Suprapubic skin (tissue), 4 donors: ENCODE measurements at regions not wholly inside any gene's neighbourhood (a gene's known extent, or its start where the extent isn't known, plus 50 kb on each side); places are given as distances from the start of the nearest gene placed in this dataset.

Experiments used
- EP300 ChIP-seq: sonication (generic); formaldehyde crosslinking; IDR thresholded peaks from one replicate; pipeline ENCODE4 v1.6.1; 2017; ENCODE audit warnings: antibody characterized with exemption
- POLR2A ChIP-seq, 2 donors: fragments of 450-650 bp; IDR thresholded peaks; one replicate each; pipeline ENCODE4 v1.6.1; 2017; ENCODE audit warnings: antibody characterized with exemption in 2 of 2, mild to moderate bottlenecking in 2 of 2, moderate library complexity in 2 of 2
- POLR2AphosphoS5 ChIP-seq, 3 donors: sonication (generic); formaldehyde crosslinking; IDR thresholded peaks; one replicate each; pipeline ENCODE4 v1.6.1; 2017; ENCODE audit warnings: antibody characterized with exemption in 3 of 3
- TF ChIP-seq, protein P1 (sequence below), 2 donors: fragments of 200-600 bp in 1 of 2; fragments of 450-650 bp in 1 of 2; sonication (generic) in 1 of 2; IDR thresholded peaks; one replicate each; pipeline ENCODE4 v1.5.1; 2016 to 2019; ENCODE audit warnings: antibody characterized with exemption in 2 of 2, mild to moderate bottlenecking in 1 of 2, moderate library complexity in 1 of 2

DNA sequence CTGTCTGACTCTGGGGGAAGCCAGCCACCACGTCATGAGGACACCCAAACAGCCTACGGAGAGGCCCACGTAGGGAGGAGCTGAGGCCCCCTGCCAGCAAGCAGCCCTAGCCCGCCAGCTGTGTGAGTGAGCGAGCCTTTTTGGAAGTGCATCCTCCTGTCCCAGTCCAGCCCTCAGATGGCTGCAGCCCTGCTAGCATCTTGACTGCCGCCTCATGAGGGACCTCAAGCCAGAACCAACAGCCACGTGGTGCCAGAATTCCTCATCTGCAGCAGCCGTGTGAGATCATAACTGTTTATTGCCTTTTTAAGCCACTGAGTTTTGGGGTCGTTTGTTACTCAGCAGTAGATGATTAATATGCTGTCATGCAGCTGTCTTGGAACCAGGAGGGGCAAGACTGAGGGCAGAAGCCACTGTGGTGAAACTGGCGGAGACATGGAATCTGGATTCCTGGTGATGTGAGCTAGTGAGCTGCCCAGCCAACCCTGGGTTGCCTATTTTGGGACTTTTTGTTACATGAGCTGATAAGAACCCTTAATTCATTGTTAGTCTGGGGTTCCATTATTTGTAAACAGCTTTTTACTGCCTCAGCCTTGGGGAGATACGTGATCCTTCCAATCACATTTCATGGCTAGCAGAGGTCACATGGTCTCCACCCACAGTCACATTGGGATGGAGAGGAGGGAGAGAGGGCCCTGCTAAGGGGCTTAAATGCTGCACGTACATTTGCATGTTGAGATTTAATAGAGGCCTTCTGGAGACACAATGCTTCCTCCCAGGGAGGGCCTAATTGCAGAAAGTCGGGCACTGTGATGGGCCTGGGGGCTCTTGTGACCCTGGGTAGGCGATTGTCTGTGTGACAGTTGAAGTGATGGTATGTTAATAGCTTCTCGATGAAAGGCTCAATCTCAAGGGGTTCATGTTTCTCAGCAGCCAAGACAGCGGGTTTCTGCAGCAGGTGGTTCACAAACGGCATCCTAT lies 73.8 kb downstream of the RPLP1 start:
- TF ChIP-seq POLR2AphosphoS5 (IDR thresholded peaks at IDR 0.05) (no peak), EP300 (no peak), POLR2A (IDR thresholded peaks at IDR 0.05) (no peak)
- TF ChIP-seq, protein P1, sequence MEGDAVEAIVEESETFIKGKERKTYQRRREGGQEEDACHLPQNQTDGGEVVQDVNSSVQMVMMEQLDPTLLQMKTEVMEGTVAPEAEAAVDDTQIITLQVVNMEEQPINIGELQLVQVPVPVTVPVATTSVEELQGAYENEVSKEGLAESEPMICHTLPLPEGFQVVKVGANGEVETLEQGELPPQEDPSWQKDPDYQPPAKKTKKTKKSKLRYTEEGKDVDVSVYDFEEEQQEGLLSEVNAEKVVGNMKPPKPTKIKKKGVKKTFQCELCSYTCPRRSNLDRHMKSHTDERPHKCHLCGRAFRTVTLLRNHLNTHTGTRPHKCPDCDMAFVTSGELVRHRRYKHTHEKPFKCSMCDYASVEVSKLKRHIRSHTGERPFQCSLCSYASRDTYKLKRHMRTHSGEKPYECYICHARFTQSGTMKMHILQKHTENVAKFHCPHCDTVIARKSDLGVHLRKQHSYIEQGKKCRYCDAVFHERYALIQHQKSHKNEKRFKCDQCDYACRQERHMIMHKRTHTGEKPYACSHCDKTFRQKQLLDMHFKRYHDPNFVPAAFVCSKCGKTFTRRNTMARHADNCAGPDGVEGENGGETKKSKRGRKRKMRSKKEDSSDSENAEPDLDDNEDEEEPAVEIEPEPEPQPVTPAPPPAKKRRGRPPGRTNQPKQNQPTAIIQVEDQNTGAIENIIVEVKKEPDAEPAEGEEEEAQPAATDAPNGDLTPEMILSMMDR (IDR thresholded peaks at IDR 0.05): no peak
